ENCODE measurements at regions not wholly inside any gene's neighbourhood (a gene's known extent, or its start where the extent isn't known, plus 50 kb on each side); places are given as distances from the start of the nearest gene placed in this dataset.

DNA sequence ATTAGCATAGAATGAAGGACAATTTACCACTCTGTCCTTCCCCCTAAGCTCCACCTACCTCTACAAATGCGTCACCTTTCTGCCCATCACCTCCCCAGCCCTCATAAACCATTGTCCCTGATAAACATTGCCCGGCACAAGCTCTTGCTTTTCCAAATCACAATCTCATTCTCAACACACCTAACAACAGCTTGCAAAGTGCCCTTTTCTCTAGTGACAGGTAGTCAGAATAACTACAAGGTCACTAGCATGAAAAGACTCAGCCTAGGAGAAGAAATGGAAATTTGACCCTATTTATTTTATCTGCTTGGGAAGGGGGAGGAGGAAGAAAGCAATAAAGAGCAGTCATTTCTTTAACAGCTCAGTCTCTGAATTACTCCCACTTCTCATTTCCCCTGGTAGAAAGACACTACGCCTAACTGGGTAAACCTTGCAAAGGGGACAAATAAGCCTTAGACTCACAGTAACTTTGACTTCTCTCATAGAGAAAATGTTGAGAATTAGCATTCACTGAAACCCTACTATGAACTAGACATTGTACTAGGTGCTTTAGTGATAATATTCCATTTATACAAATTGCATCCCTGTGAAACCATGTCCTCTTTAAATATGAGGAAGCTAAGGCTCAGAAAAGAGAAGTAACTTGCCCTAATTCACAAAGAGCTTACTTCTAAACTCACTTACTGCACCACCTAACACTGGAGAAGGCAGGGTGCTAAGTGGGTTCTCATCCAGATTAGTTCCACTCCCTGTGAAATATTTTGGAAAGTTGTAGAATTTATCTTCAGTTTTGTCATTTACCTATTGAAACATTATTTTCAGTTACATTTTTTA is 116.2 kb upstream of the FNDC3A start (continued):
- no peak for TF ChIP-seq CHD7 (IDR thresholded peaks at IDR 0.05; ENCODE audit: insufficient replicate concordance, low read length)
- TF ChIP-seq CREB1 (IDR thresholded peaks at IDR 0.05) = no peak
- no peak for TF ChIP-seq GTF2F1 (IDR thresholded peaks at IDR 0.05; ENCODE audit: borderline replicate concordance, low read depth, low read length)
- TF ChIP-seq BRCA1 (IDR thresholded peaks at IDR 0.05; ENCODE audit: low read depth, low read length) = no peak
- TF ChIP-seq TBP (IDR thresholded peaks at IDR 0.05; ENCODE audit: low read depth, low read length) = no peak
- no peak for TF ChIP-seq NRF1 (IDR thresholded peaks at IDR 0.05; ENCODE audit: low read depth, low read length)
